Activated T-helper 1 cell treated with anti-CD3 and anti-CD28 coated beads, Interleukin-2, amount 50 U/mL, for 16 hours (primary cell): ENCODE measurements at regions not wholly inside any gene's neighbourhood (a gene's known extent, or its start where the extent isn't known, plus 50 kb on each side); places are given as distances from the start of the nearest gene placed in this dataset.

Experiments used
- DNase-seq, 2 donors: peaks; one replicate each; pipeline ENCODE4 v3.0.0-alpha.2; 2020; ENCODE audit warnings: low read depth in 1 of 2, low spot score in 1 of 2

DNA sequence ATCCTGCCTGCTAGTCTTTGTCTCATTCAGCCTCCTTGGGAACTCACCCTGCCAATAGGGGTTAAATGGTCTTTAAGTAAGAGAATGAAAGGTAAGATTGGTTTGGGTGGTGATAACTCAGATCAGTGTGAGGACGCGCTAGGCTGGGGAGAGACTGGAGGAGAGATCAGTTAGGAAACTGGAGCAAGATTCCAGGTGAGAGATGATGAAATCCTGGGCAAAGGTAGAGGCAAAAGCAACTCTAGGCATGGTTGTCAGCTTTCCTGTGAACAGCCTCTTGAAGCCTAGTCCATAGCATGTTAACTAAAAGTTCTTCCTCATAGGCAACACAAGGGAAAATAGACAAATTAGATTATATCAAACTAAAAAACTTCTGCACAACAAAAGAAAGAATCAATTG, 145.2 kb upstream of the ANKRD28 start:
- DNase-seq, result no peak

DNA sequence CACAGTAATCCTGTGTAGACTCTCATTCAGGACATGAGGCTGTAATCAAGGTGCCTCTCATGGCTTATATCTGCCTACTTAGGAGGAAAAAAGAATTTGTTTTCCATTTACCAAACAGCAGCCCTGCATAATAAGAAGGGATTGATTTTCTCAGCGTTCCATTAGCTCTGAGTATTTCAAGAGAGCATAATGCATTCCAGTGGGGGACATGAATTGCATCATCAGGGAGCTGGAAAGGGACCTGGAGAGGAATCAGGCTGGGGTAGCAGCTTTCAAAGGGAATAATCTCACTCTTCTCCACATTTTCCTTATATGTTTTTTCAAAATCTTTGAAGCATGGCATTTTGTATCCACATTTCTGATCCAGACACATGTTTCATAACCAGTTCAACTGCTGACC, 150.6 kb upstream of the ANKRD28 start:
- DNase-seq, result no peak

DNA sequence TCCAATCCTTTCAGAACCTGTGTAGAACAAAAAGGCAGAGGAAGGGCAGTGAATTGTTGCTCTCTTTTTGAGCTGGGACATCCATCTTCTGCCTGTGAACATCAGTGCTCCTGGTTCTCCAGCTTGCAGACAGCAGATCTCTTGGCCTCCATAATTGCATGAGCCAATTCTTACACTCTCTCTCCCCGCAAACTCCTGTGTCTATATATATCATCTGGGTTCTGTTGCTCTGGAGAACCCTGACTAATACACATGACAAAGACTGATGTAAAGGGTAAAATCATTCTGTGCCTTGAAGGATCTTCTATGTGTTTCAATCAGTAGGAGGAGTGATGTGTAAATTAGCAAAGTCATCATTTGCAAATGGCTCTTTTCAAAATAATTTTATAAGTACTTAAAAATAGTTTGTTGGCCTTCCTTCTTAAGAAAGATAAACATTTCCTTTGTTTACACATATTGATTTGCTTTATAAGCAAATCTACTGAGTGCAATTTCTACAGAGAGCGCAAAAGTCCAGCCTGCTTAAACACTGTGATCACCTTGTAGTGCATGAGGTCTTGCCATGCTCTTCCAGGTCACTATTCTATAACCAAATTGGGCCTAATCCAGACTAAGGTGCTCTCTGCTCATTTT, 154.9 kb upstream of the ANKRD28 start:
- no peak for DNase-seq

DNA sequence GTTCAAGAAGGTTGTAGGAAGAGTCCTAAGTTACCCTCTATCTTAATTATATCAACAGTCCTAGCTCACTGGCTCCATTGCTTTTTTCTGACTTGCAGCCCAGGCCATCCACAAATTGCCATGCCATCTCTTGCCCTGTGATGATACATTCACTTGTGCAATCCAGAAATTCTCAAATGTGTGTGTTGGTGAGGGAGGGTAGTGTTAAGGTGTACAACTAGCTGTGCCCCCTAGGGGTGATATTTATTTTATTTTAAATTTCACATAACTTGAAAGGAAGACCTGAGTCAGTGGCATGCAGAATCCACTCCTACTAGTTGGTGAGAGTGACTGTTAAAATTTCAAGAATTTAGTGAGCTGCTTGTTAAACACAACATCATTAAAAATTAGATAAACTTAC, 156.1 kb upstream of the ANKRD28 start:
- DNase-seq, result no peak

DNA sequence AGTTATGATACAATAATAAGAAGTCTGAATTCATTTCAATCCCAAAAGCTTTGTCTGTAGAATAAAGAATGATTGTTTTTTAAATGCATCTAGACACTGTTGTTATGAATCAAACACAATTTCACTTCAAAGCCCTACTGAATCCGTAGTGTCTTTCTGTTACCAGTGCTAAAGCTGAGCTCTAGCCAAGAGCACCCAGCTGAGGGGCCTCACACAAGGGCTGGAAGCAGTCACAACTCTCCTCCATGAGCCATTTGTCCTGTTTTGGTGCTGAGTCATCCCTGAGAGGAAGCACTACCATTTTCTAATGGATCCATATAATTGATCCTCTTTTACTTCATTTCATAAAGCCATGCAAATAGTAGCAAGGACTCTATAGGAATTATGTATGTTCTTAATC, 158.2 kb upstream of the ANKRD28 start:
- no peak for DNase-seq

DNA sequence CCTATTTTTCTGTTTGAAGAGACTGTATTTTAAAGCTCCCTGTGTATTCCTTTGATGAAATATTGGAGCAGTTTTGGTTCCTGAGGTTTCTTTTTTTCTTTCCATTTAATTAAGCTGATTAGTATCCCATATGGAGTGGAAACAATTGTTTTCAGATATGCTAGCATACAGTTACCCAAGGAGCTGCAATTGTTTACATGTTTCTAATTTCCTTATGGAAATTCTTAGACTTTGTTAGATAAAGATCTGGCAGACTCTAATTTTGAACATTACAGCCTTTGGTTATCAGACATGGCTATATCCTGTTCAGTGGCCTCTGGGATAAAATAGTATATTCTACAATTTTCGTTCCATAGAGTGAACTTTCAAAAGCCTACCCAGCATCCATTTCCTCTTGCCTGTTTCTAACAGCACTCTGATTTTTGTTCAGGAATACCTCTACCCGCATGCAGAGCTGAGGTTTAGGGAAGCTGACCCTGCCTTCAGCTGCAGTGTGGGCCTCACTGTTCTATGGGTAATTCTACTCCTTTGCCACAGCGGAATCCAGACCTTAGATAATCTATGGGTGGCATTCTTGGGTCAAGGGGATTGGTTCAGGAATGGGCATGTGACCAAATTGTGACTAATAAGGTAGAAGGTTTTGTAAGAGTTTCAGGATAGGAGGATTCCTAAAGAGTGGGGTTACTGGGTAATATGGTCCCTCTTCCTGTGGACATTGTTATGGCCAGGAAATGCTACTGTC, 161.1 kb upstream of the ANKRD28 start:
- no peak for DNase-seq

DNA sequence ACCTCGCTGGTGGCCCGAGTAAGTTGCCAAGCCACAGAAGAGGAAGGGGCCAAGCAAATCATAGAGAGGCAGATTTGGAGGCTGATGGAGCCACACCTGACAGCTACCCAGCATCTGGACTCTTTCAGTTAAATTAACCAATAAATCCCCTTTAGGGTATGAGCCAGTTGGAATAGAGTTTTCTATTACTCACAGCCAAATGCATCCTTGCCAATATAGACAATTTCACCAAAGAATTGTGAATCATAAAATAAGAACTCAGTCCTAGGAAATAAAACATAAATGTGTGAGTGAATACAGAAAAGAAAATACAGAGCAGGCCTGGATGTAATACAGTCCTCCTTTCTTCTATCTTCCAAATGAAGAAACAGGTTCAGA, 161.6 kb upstream of the ANKRD28 start:
- no peak for DNase-seq

DNA sequence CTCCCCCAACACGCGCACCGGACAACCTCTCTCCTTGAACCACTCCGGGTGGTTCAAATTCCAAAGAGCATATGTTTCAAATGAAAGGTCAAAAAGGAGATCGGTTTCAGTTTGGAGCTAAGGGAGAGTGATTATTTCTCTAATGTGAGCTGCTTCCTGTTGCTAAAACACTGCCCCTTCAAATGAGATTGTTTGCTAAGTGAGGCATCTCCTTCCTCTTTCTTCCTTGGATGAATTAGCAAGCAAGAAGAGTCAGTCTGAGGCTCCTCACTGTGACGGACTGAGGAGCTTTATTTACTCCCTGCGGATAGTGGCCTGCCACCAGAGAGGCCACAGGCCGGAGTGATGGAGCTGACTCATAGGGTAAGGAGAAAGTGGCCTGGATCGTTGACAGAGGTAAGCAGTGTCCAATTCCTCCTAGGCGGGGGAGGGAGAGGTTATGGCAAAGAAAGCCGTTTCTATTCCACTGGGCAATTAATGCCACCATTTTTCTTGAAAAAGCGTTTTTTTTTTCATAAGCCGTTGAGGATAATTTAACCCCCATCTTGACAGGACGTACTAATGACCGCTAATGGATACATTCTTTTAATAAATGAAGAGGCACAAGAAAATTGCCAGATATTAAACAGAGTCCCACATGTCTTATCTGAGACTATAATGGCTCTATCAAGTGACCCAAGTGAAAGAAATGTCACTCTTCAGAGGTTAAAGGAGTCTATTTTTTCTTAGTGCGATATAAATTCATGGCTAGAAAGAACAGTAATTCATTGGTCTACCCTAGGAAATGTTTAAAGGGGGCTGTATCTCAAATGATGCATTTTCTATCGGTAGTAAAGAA, 167.0 kb upstream of the ANKRD28 start:
- DNase-seq, result no peak

DNA sequence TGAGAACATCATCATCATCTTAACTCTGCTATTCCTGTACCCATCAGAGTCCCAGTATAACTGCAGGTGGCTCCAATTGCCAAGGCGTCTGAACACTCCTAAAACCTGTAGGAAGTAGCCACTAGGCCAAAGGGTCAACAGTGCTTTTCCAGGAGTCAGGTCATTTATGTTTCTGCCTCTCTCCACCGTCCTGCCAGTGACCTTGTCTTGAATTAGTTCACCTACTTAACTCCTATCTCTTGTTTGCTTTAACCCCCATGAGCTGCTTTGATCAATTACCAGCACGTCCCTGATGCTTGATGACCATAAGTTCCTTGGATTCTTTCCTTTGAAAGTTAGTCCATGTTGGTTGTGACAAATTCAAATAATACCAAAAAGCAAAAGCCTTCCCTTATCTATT, 169.8 kb upstream of the ANKRD28 start:
- DNase-seq, result no peak

DNA sequence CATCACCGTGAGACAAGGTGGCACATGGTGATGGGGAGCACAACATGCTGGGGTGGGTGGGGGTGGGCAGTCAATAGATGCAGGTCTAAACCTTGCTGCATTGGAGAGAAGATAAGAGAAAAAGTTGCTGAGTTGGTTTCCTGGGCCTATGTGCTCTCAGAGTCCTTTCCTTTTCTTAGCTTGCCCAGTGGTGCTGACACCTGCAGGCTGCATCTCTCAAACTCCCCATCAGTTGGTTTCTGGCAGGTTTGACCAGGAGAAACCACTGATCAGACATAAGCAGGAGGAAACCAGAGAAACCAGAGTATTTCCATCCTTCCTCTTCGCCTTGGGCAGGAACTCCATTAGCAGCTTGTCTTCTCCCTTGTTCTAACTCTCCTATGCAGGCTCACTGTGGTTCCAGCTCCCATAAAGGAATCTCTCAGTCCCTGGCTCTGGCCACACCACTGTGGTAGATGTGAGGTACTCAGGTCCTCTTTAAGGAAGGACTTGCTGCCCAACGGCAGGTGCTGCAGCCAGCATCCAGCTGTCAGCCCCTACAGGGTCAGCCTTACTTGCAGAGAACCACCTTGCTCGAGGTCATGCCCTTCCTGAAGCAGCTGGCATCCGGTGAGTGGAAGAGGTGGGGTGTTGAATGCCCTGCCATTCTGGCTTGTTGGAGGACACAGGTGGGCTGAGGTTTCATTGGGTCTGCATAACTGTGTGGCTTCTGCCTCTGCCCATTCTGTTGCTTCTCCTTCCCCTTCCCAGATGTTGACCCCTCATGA, 172.3 kb upstream of the ANKRD28 start:
- DNase-seq, result no peak

DNA sequence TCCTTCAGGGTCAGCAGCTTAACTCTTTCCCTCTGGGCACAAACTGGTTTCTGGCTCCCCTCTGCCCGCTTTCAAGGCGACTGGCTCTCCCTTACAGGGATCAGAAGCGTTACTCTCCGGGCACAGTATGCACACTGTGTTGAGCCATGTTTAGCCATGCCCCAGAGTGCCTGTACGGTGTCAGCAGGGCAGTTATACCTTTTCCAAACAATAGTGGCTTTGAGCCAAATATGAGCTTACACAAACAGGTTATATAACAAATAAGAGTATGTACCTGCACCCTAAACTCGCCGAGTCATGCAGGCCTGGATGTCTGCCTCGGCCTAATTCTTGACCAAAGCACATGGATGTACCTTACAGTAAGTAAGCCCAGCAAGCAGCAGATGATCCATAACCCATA, 175.6 kb upstream of the ANKRD28 start:
- no peak for DNase-seq

DNA sequence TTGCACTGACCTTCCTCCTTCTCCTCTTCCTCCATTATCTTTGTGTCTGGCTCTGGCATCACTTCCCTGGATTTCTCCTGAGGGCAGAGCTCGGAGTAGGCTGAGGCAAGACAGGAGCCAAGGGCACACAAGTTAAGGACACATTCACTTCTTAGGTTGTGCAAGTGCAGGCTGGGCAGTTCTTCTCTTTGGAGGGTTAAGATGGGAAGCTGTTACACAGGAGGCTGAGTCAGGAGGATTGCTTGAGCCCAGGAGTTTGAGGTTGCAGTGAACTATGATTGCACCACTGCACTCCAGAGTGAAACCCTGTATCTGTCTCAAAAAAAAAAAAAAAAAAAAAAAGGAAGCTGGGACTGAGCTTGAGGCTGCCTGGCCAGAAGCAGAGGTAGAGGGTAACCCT, 176.2 kb upstream of the ANKRD28 start:
- no peak for DNase-seq

DNA sequence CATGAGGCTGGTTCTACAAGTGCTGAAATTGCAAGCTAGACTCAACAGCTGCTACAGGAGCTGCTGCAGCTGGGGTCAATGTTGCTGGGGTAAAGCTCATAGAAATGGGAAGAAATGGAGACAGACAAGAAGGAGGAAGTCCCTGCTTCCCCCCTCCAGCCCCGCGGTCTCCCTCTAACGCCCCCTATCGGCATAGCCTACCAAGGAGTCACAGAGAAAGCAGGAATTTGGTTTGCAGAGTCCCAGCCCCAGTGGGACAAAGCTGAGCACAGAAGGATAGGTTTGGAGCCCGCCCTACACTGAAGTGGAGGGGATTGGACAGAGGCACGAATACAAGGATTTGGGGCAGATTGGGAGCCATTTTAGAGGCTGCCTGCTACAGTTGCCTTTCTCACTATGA, 176.9 kb upstream of the ANKRD28 start:
- no peak for DNase-seq

DNA sequence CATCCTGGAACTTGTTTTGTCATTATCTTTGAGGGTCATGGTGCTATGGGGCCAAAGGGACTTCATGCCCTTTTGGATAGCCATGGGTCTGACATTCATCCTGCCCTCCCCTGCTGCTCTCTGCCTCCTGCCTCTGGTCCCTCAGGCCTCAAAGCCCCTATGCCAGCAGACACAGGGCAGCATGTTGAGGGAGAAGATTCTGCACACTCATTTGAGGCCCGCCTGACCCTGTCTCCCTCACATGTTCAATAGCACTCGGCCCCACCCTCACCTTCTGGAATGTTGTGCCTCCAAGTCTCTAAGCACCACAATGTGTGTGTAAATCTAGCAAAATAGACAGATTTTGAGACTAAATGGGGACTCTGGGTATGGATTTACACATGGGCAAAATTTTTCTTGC, 178.7 kb upstream of the ANKRD28 start:
- no peak for DNase-seq

DNA sequence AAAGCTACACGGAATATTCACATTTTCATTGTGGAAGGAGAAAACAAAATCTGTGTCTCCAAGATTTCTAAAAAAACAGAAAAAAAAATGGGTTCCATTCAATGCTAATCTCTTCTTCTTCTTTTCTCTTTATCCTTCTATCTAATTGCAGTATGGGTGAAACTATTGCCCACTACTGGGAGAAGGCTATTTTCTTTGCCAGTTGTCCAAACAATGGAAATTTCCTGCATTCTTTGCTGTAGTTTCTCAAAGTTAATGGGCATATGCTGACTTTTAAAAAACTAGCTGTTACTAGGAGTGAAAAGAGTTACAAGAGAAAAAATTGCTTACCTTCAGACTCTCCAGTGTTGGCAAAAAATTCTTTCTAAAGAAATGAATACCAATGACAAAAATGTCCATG, 179.3 kb upstream of the ANKRD28 start:
- DNase-seq, result no peak

DNA sequence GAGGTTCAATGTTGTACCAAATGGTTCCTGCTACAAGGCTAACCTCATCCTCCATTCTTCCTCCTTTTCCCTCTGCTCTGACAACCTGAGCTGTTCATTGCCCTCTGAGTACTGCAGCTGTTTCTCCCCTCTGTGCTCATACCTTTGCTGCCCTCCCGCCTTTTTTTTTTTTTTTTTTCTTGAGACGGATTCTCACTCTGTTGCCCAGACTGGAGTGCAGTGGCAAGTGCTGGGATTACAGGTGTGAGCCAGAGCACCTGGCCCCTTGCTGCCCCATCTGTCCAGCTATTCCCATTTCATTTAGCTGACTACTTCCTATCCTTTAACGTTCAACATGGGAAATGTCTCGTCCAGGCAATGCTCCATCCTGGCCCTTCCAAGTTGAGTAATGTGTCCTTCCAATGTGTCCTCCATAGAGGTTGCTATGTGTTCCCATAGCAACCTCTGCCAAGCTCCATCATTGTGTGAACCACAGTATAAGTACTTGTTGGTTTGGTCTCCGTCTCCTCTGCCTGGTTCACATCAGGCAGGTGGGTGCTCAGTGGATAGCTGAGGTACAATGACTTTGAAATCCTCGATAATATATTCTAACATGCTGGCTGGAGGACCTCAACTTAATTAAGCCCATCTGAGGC, 179.9 kb upstream of the ANKRD28 start:
- DNase-seq, result no peak

DNA sequence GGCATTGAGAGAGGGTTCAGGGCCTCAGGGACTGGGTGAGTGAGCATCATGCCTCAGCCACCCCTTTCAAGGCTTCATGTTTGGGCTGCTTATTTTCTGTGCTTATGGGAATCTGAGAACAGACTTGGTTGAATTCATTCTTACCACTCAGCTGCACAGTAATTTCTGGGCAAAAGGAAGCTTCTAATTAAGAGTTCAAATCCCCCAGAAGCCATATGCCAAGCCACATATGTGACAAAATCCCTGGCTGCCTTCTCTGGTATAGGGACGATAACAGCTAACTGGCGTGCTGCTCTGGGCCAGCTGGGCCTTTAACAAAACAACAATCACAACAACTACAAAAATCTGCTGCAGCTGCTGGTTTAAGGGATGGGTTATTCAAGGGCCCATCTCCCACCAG, 181.0 kb upstream of the ANKRD28 start:
- no peak for DNase-seq

DNA sequence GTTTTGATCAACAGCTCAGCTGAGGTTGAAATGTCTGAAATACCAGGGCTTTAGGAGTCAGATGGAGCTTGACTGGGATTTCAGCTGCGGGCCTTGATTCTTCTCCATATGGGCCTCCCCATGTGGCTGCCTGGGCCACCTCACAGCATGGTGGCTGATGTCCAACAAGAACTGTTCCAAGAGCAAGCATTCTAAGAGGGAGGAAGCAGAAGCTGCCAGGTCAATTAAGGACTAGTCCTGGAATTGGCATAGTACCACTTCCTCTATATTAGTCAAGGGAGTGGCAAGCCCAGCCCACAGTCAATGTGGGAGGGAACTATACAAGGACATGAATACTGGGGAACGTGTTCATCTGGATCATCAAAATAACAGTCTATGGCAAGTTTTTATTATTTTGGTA, 181.7 kb upstream of the ANKRD28 start:
- no peak for DNase-seq

DNA sequence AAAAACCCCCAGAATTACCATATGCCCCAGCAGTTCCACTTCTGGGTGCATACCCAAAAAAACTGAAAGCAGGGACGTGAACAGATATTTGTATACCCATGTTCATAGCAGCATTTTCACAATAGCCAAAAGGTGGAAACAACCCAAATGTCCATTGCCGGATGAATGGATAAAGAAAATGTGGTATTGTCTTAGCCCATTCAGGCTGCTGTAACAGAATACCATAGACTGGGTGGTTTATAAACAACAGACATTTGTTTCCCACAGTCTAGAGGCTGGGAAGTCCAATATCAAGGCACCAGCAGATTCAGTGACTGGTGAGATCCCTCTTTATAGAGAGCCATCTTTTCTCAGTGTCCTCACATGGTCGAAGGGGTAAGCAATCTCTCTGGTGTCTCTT, 182.1 kb upstream of the ANKRD28 start:
- no peak for DNase-seq

DNA sequence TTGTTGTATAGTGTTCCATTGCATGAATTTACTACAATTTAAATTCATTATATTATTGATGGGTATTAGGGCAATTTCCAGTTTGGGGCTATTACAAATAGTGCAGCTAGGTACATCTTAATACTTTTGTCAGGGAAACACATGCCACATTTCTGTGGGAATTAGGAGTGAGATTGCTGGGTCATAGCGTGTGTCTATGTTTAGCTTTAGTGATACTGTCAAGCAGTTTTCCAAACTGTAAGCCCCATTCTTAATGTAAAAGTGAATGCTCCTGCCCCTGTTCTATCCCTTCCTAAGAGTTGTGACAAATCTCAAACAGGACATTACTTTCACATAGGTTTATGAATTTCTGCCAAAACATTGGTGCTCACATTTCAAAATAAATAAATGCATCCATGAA, 184.5 kb upstream of the ANKRD28 start:
- no peak for DNase-seq

DNA sequence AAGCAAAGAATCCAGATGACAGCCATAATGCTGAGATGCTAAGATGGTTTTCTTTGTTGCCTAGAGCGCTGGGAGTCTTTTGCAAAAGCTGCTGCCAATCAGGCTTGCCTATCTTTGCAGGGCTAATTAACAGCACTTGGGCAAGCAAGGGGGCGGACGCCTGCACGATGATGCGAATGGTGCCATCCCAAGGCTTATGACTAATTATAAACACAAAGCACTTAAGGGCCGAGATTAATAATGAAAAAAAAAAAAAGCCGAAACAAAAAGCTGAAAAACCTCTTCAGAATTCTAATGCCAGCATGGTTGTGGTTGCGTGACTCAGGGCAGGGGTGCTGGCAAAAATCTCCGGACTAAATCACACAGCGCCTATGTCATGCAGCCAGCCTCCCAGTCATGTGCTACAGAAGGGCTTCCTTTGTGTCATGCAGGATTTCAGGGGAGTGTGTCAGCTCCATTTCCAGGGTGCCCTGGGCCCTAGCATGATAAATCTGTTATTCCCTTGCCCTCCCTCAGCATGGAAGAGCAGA, 185.0 kb upstream of the ANKRD28 start:
- DNase-seq, result no peak
